AML-193 (cell line): ENCODE measurements at regions not wholly inside any gene's neighbourhood (a gene's known extent, or its start where the extent isn't known, plus 50 kb on each side); places are given as distances from the start of the nearest gene placed in this dataset.

ENCODE experiments used
- DNase-seq, 2 experiments: peaks; one replicate each; lab custom pipeline; 2025; lab: John Stamatoyannopoulos, UW

DNA sequence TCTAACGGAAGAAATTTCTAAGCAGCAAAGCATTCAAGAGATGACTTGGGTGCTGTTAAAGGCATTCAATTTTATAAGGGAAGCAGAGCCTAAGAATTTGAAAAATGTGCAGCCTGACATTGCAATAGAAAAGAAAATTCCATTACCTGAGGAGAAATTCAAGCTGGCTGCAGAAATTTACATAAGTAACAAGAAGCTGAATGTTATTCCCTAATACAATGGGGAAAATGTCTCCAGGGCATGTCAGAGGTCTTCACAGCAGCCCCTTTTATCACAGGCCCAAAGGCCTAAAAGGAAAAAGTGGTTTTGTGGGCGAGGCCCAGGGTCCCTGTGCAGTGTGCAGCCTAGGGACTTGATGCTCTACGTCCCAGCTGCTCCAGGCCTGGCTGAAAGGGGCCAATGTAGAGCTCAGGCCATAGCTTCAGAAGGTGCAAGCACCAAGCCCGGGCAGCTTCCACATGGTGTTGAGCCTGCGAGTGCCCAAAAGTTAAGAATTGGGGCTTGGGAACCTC, 306.7 kb downstream of the RDH14 start:
- no peak for DNase-seq

DNA sequence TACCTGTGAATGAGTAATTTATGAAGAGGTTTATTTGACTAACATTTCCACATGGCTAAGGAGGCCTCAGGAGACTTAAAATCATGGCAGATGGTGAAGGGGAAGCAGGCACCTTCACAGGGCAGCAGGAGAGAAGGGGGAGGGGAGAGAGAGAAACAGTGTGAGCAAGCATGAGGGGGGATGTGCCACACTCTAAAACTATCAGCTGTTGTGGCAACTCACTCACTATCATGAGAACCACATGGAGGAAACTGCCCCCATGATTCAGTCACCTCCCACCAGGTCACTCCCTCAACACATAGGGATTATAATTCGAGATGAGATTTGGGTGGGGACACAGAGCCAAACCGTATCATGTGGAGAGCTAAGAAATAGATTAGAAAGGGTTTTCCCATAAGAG, 309.0 kb downstream of the RDH14 start:
- no peak for DNase-seq

- DNase-seq, result no peak
Measured at GRCh38 chr2:18247282-18248110, 313.0 kb downstream of the RDH14 start.

DNA sequence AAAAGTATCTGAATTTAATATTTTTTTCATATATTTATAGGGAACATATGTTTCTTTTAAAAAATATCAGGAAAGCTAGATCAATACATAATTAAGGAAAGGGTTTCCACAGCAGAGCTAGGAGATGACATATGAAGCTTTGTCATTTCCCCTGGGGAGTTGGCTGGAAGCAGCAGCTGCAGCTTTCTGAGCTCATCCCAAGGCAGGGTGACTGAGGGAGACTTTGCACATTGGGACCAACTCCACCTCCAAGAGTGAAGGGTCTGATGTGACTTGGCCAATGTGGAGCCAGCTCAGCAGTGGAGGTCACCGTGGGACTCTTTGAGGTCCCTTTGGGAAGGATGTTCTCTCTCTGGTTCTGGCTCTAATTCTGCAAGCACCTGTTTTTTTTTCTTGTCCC, 315.1 kb downstream of the RDH14 start:
- no peak for DNase-seq

GRCh38 chr2:18244845-18245244, 315.6 kb downstream of the RDH14 start:
- no peak for DNase-seq

- DNase-seq, result no peak
Measured at GRCh38 chr2:18243816-18244215, 316.6 kb downstream of the RDH14 start.

DNA sequence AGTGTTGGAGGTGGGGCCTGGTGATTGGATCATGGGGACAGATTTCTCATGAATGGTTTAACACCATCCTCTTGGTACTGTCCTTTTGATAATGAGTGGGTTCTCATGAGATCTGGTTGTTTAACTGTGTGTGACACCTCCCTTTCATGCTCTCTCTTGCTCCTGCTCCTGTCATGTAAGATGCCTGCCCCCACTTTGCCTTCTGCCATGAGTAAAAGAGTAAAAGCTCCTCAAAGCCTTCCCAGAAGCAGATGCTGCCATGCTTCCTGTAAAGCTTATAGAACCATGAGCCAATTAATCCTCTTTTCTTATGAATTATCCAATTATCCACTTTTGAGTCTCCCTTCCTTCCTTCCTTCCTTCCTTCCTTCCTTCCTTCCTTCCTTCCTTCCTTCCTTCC, 317.7 kb downstream of the RDH14 start:
- no peak for DNase-seq

- DNase-seq, result no peak
Measured at GRCh38 chr2:18238209-18238608, 322.2 kb downstream of the RDH14 start.

GRCh38 chr2:18237298-18237697, 323.2 kb downstream of the RDH14 start:
- no peak for DNase-seq

- DNase-seq, result no peak
Measured at GRCh38 chr2:18232731-18233438, 327.6 kb downstream of the RDH14 start.

DNA sequence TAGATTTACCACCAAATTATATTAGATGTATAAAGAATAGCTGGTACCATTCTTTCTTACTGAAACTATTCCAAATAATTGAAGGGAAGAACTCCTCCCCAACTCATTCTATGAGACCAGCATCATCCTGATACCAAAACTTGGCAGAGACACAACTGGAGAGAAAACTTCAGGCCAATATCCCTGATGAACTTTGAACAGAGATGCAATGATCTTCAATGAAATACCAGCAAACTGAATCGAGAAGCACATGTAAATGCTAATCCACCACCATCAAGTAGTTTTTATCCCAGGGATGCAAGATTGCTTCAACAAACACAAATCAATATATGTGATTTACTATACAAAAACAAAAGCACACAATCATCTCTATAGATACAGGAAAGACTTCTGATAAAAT, 329.8 kb downstream of the RDH14 start:
- DNase-seq, result no peak

DNA sequence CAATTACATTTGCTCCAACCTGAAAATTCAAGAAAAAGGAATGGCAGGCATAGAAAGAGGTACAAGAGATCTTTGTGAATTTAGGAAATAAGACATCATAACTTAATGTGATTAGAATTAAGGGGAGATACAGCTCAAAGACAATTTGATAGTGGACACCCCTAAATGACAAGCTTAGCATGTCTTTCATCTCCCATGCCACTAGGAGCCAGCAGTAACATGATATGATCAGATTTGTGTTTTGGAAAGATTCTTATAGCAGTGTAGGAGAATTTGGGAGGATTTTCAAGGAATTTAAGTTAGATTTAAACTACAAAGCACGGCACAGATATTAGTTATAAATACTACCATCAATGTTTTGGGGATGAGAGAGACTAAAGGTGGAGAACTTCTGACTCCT, 340.8 kb downstream of the RDH14 start:
- DNase-seq, result no peak

DNA sequence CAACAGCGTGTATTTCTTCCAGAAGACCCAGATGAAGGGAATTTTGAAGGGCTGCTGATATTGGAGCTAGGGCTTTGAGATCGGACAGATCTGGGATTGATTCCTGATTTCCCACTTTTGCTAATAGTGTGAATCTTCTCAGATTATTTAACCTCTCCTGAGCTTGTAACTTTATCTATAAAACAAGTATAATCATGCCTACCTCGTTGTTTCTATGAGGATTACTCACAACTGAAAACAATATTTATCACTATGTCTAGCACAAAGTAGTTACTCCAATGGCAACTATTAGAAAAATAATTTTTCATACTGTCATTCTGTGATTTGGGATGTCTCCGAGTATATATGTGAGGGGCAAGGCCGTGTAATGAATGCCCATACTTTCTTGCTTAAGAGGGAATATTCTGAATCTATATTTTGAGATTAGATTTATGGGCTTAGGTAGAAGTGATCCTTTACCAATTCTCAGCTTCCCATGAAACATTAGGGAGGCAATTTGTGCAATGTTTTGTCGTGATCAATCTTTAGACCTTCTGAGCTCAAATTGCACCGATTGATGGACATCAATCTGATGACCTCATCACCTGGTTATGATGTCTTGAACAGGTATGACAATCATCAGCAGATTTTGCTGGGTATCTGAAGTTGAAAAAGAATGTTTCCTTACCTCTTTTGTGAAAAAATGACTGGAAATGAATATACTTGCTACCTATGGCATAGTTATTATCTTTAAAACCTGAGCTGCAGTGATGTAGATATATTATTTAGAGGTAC, 339.9 kb downstream of the KCNS3 start:
- DNase-seq, result no peak

DNA sequence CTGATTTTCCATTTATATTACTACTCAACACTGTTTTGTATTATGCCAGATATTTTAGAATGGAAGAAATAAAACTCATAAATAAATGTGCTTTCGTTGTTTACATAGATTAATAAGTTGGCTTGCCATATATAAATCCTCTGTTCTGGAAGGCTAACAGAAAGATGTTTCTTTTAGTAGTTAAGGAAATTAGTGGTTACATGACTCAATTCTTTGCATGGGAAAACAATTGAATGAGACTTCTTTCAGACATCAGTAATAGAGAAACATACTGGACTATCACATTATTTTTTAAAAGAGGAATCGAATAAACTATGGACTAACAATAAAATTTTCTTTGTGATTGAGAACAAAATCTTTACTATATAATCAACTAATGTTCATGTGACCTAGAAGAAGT, 336.5 kb downstream of the KCNS3 start:
- DNase-seq, result no peak

DNA sequence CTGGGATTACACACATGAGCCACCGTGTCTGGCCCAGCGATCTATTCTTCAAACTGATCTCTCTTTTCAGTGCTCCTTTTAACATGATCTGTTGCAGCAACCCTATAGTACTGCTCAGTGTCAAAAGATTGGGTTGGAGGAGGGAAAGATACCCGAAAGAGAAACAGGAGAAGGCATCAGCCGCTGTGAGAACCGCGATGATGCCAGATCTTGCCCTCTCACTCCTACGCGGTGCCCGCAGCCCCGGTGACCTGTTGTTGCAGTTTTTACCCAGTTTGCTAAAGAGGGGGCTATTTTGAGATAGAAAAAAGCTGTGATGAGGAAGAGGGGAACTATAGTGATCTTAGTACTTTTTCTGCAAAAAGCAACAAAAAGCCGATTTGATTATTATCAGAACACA, 335.5 kb downstream of the KCNS3 start:
- DNase-seq, result no peak

DNA sequence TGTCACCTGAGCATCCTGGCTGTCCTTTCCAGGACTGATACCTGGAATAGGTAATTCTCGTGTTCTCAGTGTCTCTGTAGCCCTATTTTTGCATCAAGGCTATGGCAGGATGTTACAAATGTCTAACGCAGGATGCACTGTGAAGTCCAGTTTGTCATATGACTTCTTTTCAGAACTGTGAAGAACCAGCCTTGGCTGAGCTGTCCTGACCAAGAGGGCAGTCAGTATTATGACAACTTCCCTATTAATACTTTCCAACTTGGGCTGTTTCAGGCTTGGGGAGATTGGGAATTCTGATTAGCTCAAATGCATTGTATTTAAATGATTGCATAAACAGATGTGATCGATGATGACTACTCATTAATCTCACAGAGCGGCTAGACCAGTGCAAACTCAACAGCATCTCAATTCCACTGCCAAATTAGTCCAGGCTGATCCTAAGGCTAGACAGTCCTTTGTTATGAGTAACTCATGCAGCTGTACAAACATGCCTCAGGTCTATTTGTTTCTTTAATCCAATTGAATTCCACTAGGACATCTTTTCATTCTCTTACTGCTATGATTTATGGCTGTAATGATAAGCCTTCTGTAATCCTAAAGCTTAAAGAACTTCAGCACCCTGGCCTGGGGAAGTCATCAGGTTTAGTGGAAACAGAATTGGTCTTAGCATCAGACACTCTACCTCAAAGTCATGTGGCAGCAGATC, 331.6 kb downstream of the KCNS3 start:
- no peak for DNase-seq

GRCh38 chr2:18208956-18209355, 330.5 kb downstream of the KCNS3 start:
- no peak for DNase-seq

GRCh38 chr2:18200771-18201170, 322.3 kb downstream of the KCNS3 start:
- DNase-seq, result no peak

DNA sequence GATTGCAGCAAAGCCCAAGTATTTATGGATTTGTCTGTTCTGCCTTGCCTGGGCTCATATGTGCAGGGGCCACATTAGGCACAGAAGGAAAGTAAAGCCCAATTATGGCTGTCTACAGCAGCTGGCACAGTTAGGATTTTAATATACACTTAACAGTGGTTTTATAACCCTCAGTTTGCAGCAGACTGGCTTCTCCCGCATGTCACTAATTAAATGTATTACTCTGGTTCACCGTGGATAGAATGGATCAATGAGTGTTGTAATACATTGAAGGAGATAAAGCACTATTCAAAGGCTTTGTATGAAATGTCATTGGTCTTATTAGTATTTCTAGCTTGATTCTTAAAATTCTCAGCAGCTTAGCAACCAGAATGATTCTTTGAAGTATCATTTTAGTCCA, 320.2 kb downstream of the KCNS3 start:
- no peak for DNase-seq

GRCh38 chr2:18194161-18194560, 315.7 kb downstream of the KCNS3 start:
- DNase-seq, result no peak

DNA sequence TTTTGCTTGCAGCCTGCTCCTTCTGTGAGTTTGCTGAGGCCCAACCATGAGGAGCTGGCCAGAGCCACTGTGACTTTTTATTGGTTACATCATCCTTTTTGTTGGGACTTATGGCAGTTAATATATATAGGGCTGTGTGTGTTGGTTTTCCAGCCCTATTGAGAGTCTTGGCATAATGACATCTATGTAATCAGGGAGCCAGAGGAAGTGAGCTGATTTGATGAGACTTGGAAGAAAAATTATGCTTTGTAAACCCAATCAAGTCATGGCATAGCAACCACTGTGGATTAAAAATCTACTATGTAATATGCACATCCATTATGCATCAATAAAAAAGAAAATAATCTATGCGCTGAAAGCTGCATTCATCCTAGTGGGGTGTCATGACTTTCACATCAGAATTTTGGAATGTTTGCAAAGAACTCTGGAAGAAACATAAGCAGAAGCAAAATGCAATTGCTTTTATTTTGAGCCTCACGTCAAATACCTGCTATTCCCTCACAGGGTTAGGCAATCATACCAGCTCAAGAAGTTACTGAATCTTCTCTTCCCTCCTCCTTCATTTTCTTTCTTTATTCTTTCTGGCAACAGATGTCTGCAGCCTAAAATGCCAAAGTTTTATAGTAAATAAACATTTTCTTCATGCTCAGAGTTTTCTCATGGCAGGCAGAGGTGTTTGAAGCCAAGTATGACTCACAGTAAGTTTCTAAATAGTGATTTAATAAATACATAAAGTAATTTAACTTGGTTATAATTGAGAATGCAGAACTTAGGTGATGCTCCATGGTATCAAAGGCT, 308.5 kb downstream of the KCNS3 start:
- DNase-seq, result no peak
